ENCODE measurements at regions not wholly inside any gene's neighbourhood (a gene's known extent, or its start where the extent isn't known, plus 50 kb on each side); places are given as distances from the start of the nearest gene placed in this dataset.

DNA sequence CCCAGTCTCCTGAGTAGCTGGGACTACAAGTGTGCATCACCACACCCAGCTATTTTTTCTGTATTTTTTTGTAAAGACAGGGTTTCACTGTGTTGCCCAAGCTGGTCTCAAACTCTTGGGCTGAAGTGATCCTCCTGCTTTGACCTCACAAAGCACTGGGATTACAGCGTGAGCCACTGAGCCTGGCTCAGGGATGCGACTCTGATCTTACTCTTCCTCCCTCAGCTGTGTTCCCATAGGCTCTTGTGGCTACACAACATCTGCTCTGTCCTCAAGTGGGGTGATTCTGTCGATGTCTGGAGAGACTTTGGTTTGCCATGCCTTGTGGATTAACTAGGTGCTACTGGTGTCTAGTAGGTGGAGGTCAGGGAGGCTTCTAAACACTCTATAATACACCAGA lies 127.0 kb upstream of the SERPIND1 start:
- CTCF ChIA-PET: interaction anchor here (1.7 kb wide), 1 partner anchor 83 kb away, joined by 6 read pairs; no protein-coding TSS in a partner anchor
- no peak for DNase-seq
- no peak overlapping the region for H3K4me3 Mint-ChIP-seq
- no peaks in the 10 kb centered on the region for H3K27me3 Mint-ChIP-seq
- intact Hi-C loops (cut with micrococcal nuclease): no loop called here
- POLR2A ChIA-PET: no interaction called here
- no peaks in the 10 kb centered on the region for H3K9me3 Mint-ChIP-seq
- H3K4me1 Mint-ChIP-seq (ENCODE audit: low read depth): no peaks in the 10 kb centered on the region
- TF ChIP-seq, protein P1, sequence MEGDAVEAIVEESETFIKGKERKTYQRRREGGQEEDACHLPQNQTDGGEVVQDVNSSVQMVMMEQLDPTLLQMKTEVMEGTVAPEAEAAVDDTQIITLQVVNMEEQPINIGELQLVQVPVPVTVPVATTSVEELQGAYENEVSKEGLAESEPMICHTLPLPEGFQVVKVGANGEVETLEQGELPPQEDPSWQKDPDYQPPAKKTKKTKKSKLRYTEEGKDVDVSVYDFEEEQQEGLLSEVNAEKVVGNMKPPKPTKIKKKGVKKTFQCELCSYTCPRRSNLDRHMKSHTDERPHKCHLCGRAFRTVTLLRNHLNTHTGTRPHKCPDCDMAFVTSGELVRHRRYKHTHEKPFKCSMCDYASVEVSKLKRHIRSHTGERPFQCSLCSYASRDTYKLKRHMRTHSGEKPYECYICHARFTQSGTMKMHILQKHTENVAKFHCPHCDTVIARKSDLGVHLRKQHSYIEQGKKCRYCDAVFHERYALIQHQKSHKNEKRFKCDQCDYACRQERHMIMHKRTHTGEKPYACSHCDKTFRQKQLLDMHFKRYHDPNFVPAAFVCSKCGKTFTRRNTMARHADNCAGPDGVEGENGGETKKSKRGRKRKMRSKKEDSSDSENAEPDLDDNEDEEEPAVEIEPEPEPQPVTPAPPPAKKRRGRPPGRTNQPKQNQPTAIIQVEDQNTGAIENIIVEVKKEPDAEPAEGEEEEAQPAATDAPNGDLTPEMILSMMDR (IDR thresholded peaks at IDR 0.05): no peak
- no peak for ATAC-seq
- no peaks in the 10 kb centered on the region for H3K36me3 Mint-ChIP-seq (ENCODE audit: low read depth)
- H3K27ac Mint-ChIP-seq: no peak overlapping the region

DNA sequence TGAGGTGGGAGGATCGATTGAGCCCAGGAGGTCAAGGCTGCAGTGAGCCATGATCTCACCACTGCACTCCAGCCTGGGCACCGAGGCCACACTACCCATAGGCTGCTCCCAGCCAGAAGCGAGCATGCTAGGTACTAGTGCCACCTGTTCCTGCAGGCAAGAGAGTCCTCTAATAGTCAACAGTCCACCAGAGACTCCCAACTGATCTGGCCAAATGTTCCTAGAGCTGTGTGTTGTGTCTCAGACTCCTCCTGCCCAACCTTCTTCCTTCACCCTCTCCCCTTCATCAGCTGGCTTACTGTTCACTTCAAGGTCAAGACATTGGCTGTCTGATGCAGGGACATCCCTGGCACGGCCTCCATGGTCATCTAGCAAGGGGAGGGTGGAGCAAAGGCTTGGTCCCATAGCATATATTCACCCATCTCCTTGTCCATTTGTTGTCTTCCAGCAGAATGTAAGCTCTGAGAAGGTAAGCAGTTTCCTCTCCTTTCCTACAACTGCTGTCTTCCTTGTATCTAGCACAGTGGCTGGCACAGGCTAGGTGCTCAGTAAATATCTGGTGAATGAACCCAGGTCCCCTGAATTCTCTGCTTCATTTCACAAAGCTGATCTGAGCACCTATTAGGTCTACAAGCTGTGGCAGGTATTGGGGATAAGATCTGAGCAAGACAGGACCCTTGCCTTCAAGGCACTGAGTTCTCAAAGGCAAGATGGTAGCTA lies 126.2 kb upstream of the SERPIND1 start:
- CTCF ChIA-PET: no interaction called here
- Mint-ChIP-seq H3K27ac (no peak overlapping the region), H3K27me3 (no peaks in the 10 kb centered on the region), H3K4me1 (ENCODE audit: low read depth) (no peaks in the 10 kb centered on the region), H3K4me3 (no peak overlapping the region), H3K36me3 (ENCODE audit: low read depth) (no peaks in the 10 kb centered on the region), H3K9me3 (no peaks in the 10 kb centered on the region)
- POLR2A ChIA-PET: no interaction called here
- TF ChIP-seq, protein P1 (IDR thresholded peaks at IDR 0.05): no peak
- intact Hi-C loops (cut with micrococcal nuclease): no loop called here
- DNase-seq (no peak), ATAC-seq (no peak)

DNA sequence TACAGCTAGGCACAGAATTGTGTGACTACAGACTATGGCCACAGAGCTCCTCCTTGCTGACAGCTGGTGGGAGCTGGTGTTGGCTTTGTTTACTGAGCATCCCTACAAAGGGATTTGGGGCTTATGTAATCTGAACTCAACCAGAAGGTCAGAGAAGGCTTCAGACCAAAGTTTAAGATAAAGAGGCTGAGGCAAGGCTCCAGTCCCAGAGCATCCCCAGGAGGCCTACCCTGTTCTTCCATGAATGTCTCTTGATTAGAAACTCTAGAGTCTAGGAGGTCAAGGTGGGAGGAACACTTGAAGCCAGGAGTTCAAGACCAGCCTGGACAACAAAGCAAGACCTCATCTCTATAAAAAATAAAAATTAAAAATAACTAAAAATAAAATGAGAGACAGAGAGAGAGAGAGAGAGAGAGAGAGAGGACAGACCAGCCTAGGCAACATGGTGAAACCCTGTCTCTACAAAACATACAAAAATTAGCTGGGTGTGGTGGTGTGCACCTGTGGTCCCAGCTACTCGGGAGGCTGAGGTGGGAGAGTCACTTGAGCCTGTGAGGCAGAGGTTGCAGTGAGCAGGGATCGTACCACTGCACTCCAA lies 125.5 kb upstream of the SERPIND1 start:
- ChIA-PET POLR2A (no interaction called here), CTCF (no interaction called here)
- TF ChIP-seq, protein P1 (IDR thresholded peaks at IDR 0.05): no peak
- no peaks in the 10 kb centered on the region for H3K9me3 Mint-ChIP-seq
- H3K36me3 Mint-ChIP-seq (ENCODE audit: low read depth): no peaks in the 10 kb centered on the region
- intact Hi-C loops (cut with micrococcal nuclease): no loop called here
- H3K27me3 Mint-ChIP-seq: no peaks in the 10 kb centered on the region
- H3K4me3 Mint-ChIP-seq: no peak overlapping the region
- ATAC-seq: no peak
- no peaks in the 10 kb centered on the region for H3K4me1 Mint-ChIP-seq (ENCODE audit: low read depth)
- no peak for DNase-seq
- H3K27ac Mint-ChIP-seq: no peak overlapping the region

DNA sequence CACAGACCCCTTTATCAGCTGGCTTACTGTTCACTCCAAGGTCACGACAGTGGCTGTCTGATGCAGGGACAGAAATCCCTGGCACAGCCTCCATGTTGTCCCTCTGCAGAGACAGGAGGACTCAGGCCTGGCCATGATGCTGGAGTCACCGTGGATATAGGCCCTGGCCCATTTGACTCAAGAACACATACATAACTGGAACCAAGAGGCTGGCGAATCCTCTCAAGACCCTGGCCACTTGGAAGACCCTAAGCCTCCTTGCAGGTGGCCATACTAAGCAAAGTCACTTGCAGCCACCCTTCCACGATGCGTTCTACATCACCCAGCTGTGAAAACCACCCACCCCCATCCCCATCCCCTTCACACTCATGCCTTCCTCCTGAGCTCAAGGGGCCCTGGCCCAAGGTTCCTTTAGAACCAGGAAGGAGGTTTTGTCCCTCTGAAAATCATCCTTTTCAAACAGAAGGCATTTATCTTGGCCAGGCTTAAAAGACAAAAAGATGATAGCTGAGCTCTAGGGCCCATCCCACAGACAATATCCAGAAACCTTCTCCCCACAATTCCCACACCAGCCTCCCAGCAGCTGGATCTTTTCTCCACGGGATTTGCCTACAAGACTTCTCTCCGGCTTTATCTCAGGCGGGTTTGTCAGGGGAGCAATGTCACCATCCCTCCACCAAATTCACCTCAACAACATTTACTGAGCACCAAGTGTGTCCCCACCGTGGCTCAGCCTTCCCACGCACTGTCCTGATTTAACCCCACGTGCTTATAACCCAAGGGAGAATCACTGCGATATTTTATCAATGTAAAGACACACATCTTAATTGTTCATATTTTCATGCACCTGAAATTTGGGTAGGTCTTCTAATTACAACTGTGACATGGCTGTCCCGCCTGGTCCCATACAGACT lies 123.4 kb upstream of the SERPIND1 start:
- Mint-ChIP-seq H3K27me3 (no peaks in the 10 kb centered on the region), H3K4me1 (ENCODE audit: low read depth) (no peaks in the 10 kb centered on the region), H3K27ac (no peak overlapping the region), H3K4me3 (no peak overlapping the region), H3K9me3 (no peaks in the 10 kb centered on the region), H3K36me3 (ENCODE audit: low read depth) (no peaks in the 10 kb centered on the region)
- ATAC-seq (no peak), DNase-seq (no peak)
- intact Hi-C loops (cut with micrococcal nuclease): no loop called here
- TF ChIP-seq, protein P1 (IDR thresholded peaks at IDR 0.05): no peak
- ChIA-PET POLR2A (no interaction called here), CTCF (no interaction called here)

DNA sequence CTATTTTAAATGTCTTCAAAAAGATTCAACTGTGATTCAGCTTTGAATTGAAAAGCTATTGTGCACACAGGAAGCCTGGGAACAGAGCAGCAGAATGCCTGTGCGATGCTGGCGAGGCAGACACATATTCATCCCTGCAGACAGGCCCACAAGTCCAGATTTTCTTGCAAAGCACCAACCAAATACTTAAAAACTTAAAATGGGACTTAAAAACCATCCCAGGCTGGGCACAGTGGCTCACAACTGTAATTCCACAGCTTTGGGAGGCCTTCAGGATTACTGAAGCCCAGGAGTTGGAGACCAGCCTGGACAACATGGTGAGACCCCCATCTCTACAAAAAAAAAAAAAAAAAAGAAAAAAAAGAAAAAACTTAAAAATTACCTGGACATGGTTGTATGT lies 122.6 kb upstream of the SERPIND1 start:
- DNase-seq: no peak
- Mint-ChIP-seq H3K9me3 (no peaks in the 10 kb centered on the region), H3K27me3 (no peaks in the 10 kb centered on the region), H3K4me1 (ENCODE audit: low read depth) (no peaks in the 10 kb centered on the region), H3K36me3 (ENCODE audit: low read depth) (no peaks in the 10 kb centered on the region), H3K27ac (no peak overlapping the region), H3K4me3 (no peak overlapping the region)
- no peak for ATAC-seq
- POLR2A ChIA-PET: no interaction called here
- intact Hi-C loops (cut with micrococcal nuclease): no loop called here
- TF ChIP-seq, protein P1 (IDR thresholded peaks at IDR 0.05): no peak
- CTCF ChIA-PET: interaction anchor here (0.7 kb wide), 1 partner anchor 12 kb away, joined by 3 read pairs; no protein-coding TSS in a partner anchor

Data from activated CD8-positive, alpha-beta T cell treated with anti-CD3 and anti-CD28 coated beads for 36 hours (primary cell).